SK-N-SH treated with all-trans-retinoic acid at 6 μM for 48 hours (cell line): ENCODE measurements at regions not wholly inside any gene's neighbourhood (a gene's known extent, or its start where the extent isn't known, plus 50 kb on each side); places are given as distances from the start of the nearest gene placed in this dataset.

Source experiments
- ATAC-seq: fragments of 200-7000 bp; cut with Tn5 transposase; 3 replicates; pipeline ENCODE4 v1.9.1; 2020; ENCODE audit warnings: mild to moderate bottlenecking, moderate library complexity
- BACH2 ChIP-seq: fragments of 250-450 bp; sonication (Bioruptor Pico); IDR thresholded peaks from 2 replicates; pipeline ENCODE4 v1.9.0; 2021; ENCODE audit warnings: mild to moderate bottlenecking, borderline replicate concordance
- CREB5 ChIP-seq: fragments of 250-450 bp; sonication (Bioruptor Pico); IDR thresholded peaks from 2 replicates; pipeline ENCODE4 v1.5.1; 2020; ENCODE audit warnings: low read depth, mild to moderate bottlenecking, moderate library complexity
- CSDC2 ChIP-seq: fragments of 250-450 bp; sonication (Bioruptor Pico); IDR thresholded peaks from 2 replicates; pipeline ENCODE4 v1.5.0; 2020; ENCODE audit warnings: mild to moderate bottlenecking, moderate library complexity
- CSRNP3 ChIP-seq: fragments of 250-450 bp; sonication (Bioruptor Pico); IDR thresholded peaks from 2 replicates; pipeline ENCODE4 v1.5.1; 2021; ENCODE audit warnings: mild to moderate bottlenecking, moderate library complexity
- ESRRG ChIP-seq: fragments of 250-450 bp; sonication (Bioruptor Pico); IDR thresholded peaks from 2 replicates; pipeline ENCODE4 v1.6.1; 2021; ENCODE audit warnings: mild to moderate bottlenecking
- GLIS3 ChIP-seq: fragments of 250-450 bp; sonication (Bioruptor Pico); IDR thresholded peaks from 2 replicates; pipeline ENCODE4 v1.5.0; 2020; ENCODE audit warnings: mild to moderate bottlenecking, moderate library complexity
- OSR1 ChIP-seq: fragments of 250-450 bp; sonication (Bioruptor Pico); IDR thresholded peaks from 2 replicates; pipeline ENCODE4 v1.8.0; 2022; ENCODE audit warnings: moderate library complexity, mild to moderate bottlenecking, inconsistent platforms
- PATZ1 ChIP-seq: fragments of 250-450 bp; sonication (Bioruptor Pico); IDR thresholded peaks from 2 replicates; pipeline ENCODE4 v1.8.0; 2020; ENCODE audit warnings: mild to moderate bottlenecking, moderate library complexity, borderline replicate concordance
- POU6F1 ChIP-seq: fragments of 250-450 bp; sonication (Bioruptor Pico); IDR thresholded peaks from 2 replicates; pipeline ENCODE4 v1.8.0; 2021; ENCODE audit warnings: low read depth, mild to moderate bottlenecking, moderate library complexity, borderline replicate concordance
- PPARA ChIP-seq: fragments of 250-450 bp; sonication (Bioruptor Pico); IDR thresholded peaks from 2 replicates; pipeline ENCODE4 v1.5.0; 2020; ENCODE audit warnings: mild to moderate bottlenecking, borderline replicate concordance
- RARB ChIP-seq: fragments of 250-450 bp; sonication (Bioruptor Pico); IDR thresholded peaks from 2 replicates; pipeline ENCODE4 v1.8.0; 2021; ENCODE audit warnings: mild to moderate bottlenecking, moderate library complexity
- SNAI2 ChIP-seq: fragments of 250-450 bp; sonication (Bioruptor Pico); IDR thresholded peaks from 2 replicates; pipeline ENCODE4 v1.5.0; 2020; ENCODE audit warnings: mild to moderate bottlenecking, moderate library complexity
- TSHZ2 ChIP-seq: fragments of 250-450 bp; sonication (Bioruptor Pico); IDR thresholded peaks from 2 replicates; pipeline ENCODE4 v1.5.0; 2020; ENCODE audit warnings: mild to moderate bottlenecking, moderate library complexity
- ZC3H10 ChIP-seq: fragments of 250-450 bp; sonication (Bioruptor Pico); IDR thresholded peaks from 2 replicates; pipeline ENCODE4 v1.5.1; 2021; ENCODE audit warnings: mild to moderate bottlenecking, moderate library complexity
- ZFP3 ChIP-seq: fragments of 250-450 bp; sonication (Bioruptor Pico); IDR thresholded peaks from 2 replicates; pipeline ENCODE4 v1.5.0; 2020; ENCODE audit warnings: mild to moderate bottlenecking, moderate library complexity
- ZFP30 ChIP-seq: fragments of 450-650 bp; formaldehyde crosslinking; IDR thresholded peaks from 2 replicates; pipeline ENCODE4 v1.5.0; 2022; ENCODE audit warnings: mild to moderate bottlenecking, moderate library complexity
- ZNF565 ChIP-seq: fragments of 450-650 bp; formaldehyde crosslinking; conservative IDR thresholded peaks from 2 replicates; pipeline ENCODE4 v1.5.0; 2020; ENCODE audit warnings: low read depth, mild to moderate bottlenecking, moderate library complexity
- ZNF70 ChIP-seq: fragments of 450-650 bp; formaldehyde crosslinking; IDR thresholded peaks from 2 replicates; pipeline ENCODE4 v1.5.0; 2020; ENCODE audit warnings: mild to moderate bottlenecking, moderate library complexity
- ZNF8 ChIP-seq: fragments of 450-650 bp; formaldehyde crosslinking; IDR thresholded peaks from 2 replicates; pipeline ENCODE4 v1.5.0; 2020; ENCODE audit warnings: mild to moderate bottlenecking, moderate library complexity

- no peak for TF ChIP-seq BACH2 (CRISPR knock-in tag)
- no peak for TF ChIP-seq ZNF70
- no peak for TF ChIP-seq ZFP3
- TF ChIP-seq OSR1, result no peak
- TF ChIP-seq ZNF8 (CRISPR knock-in tag), result no peak
- TF ChIP-seq ESRRG (CRISPR knock-in tag), result no peak
- no peak for TF ChIP-seq SNAI2
- no peak for TF ChIP-seq GLIS3 (CRISPR knock-in tag)
- no peak for TF ChIP-seq PATZ1 (CRISPR knock-in tag)
- TF ChIP-seq CREB5 (CRISPR knock-in tag), result no peak
- TF ChIP-seq, all 23 proteins: peak for 0
- no peak for ATAC-seq
Measured at GRCh38 chr1:106049595-106049994, 1006.9 kb upstream of the PRMT6 start.

- ATAC-seq, result no peak
- TF ChIP-seq OSR1 (no peak), POU6F1 (CRISPR knock-in tag) (no peak), PPARA (CRISPR knock-in tag) (no peak), BACH2 (CRISPR knock-in tag) (no peak), RARB (no peak), CSRNP3 (CRISPR knock-in tag) (no peak), ESRRG (CRISPR knock-in tag) (no peak), TSHZ2 (CRISPR knock-in tag) (no peak), ZNF565 (no peak), PATZ1 (CRISPR knock-in tag) (no peak), ZNF70 (no peak), CSDC2 (CRISPR knock-in tag) (no peak), ZFP3 (no peak), ZFP30 (no peak)
Measured at GRCh38 chr1:106055855-106056254, 1000.6 kb upstream of the PRMT6 start.

- ATAC-seq, result no peak
Measured at GRCh38 chr1:106061586-106062495, 994.6 kb upstream of the PRMT6 start.

More at GRCh38 chr1:106061586-106062495, 994.6 kb upstream of the PRMT6 start:
- TF ChIP-seq ZC3H10 (CRISPR knock-in tag) (no peak), CREB5 (CRISPR knock-in tag) (no peak), TSHZ2 (CRISPR knock-in tag) (no peak), PATZ1 (CRISPR knock-in tag) (no peak)
- TF ChIP-seq, all 23 proteins: peak for 0
